Fibroblast of the aortic adventitia (primary cell): ENCODE measurements at regions not wholly inside any gene's neighbourhood (a gene's known extent, or its start where the extent isn't known, plus 50 kb on each side); places are given as distances from the start of the nearest gene placed in this dataset.

Experiments
- DNase-seq: peaks from one replicate; pipeline ENCODE4 v3.0.0-alpha.2; 2010; ENCODE audit warnings: low read depth
- H3K4me3 ChIP-seq: 2 replicates; pipeline ENCODE4 v1.5.1; 2011; ENCODE audit warnings: low read depth, mild to moderate bottlenecking, control low read depth, low read length, moderate library complexity
- CTCF ChIP-seq: IDR thresholded peaks from 2 replicates; pipeline ENCODE4 v1.5.1; 2011; ENCODE audit warnings: mild to moderate bottlenecking, low read length, control low read depth, inconsistent platforms; ENCODE audit not compliant: insufficient read depth

GRCh38 chr2:74740741-74741431, 86.8 kb downstream of the SEMA4F start:
- TF ChIP-seq CTCF = no peak
- no peak overlapping the region for H3K4me3 ChIP-seq
- DNase-seq = peak; percentile 96

DNA sequence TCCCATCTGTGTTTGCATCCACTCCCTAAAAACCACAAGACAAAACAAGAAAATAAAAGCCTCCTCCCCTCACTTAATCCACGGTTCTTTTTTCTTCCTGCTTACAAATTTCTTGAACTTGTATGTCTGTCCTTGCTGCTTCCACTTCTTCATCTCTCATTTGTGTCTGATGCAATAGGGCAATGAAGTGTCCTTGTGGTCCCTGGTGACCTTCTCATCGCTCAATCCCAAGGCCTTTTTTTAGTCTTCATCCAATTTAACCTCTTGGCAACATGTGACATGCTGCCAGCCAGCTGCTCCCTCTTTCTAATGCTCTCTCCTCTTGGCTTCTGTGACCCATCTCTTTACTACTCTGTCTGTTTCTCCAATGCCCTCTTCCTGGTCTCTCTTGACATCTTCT, 87.6 kb downstream of the SEMA4F start:
- no peak for DNase-seq
- TF ChIP-seq CTCF = no peak
- no peak overlapping the region for H3K4me3 ChIP-seq

DNA sequence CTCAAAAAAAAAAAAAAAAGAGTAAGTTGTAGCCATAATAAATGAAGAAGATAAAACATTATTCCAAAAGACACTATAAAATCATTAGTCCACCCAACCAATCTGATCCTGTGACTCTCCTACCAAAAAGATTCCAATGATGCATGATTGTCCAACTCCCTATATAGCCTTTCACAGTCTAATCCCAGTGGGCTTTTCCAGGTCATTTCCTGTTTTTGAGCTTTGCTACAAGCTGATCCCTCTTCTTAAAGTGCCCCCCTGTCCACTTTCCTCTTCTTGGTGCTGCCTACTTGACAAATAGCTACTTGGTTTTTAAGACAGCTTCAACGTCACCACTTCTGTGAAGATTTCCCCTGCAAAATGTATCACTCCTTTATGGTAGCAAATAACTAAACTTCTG, 88.4 kb downstream of the SEMA4F start:
- TF ChIP-seq CTCF = no peak
- no peak overlapping the region for H3K4me3 ChIP-seq
- peak; percentile 8 for DNase-seq

DNA sequence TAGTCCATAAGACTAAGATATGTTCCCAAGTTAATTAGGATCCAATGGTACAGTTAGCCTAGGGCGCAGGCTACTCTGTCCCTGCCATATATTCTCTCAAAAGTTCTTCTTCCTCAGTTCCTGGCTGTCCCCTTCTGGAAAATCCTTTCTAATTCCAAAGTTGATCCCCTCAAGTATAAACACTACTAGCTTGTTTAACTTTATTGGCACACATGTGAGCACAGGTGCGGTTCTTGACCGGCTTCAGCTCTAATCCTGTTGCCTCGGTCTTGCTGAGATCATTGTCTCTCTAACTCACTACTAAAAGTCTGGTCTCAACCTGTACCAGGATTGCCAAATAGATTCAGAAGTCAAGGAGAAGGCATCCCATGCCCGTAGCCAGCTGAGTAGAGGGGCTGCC, 89.0 kb downstream of the SEMA4F start:
- TF ChIP-seq CTCF = no peak
- DNase-seq = no peak
- H3K4me3 ChIP-seq = no peak overlapping the region

GRCh38 chr2:74743778-74744177, 89.7 kb downstream of the SEMA4F start:
- DNase-seq = no peak
- no peak overlapping the region for H3K4me3 ChIP-seq
- no peak for TF ChIP-seq CTCF

GRCh38 chr2:74744731-74745515, 89.0 kb upstream of the HK2 start:
- no peak for TF ChIP-seq CTCF
- H3K4me3 ChIP-seq = no peak overlapping the region
- no peak for DNase-seq
